ENCODE measurements at regions not wholly inside any gene's neighbourhood (a gene's known extent, or its start where the extent isn't known, plus 50 kb on each side); places are given as distances from the start of the nearest gene placed in this dataset.

- TF ChIP-seq KLF1 (tag by site-specific recombination; IDR thresholded peaks at IDR 0.05) (no peak), GLI4 (tag by site-specific recombination; IDR thresholded peaks at IDR 0.05) (no peak)
These were observed 294.0 kb upstream of the AKR1E2 start for GRCh38 chr10:4532011-4532410.
